HepG2 (cell line): ENCODE measurements at regions not wholly inside any gene's neighbourhood (a gene's known extent, or its start where the extent isn't known, plus 50 kb on each side); places are given as distances from the start of the nearest gene placed in this dataset.

Source experiments
- ATAC-seq: fragments of 200-7000 bp; cut with Tn5 transposase; 3 replicates; pipeline ENCODE4 v1.9.1; 2020; ENCODE audit warnings: mild to moderate bottlenecking, moderate library complexity
- BruUV-seq: library from RNA; stranded (reverse); fragments of 400-500 nt; replicated peaks from 2 replicates; lab custom pipeline; 2021; lab: Mats Ljungman, UMichigan
- CTCF ChIA-PET: fragments of 300-600 bp; formaldehyde crosslinking; extraction: SDS; loops from one replicate; lab custom pipeline; 2021; ENCODE audit warnings: low total read pairs, inconsistent platforms, low intra/inter-chr PET ratio; lab: Yijun Ruan, JAX
- POLR2A ChIA-PET: fragments of 350-600 bp; sonication (Branson Sonifier 250); formaldehyde crosslinking; loops from one replicate; lab custom pipeline; 2020; ENCODE audit warnings: antibody characterized with exemption, inconsistent platforms; lab: Yijun Ruan, JAX
- DNase-seq: peaks from one replicate; pipeline ENCODE4 v3.0.0-alpha.2; 2015; ENCODE audit warnings: low spot score
- FAIRE-seq: peaks from 3 replicates; lab custom pipeline; 2011; peaks lifted over from hg19 to GRCh38; lab: Jason Lieb, UNC
- H2AFZ ChIP-seq: one replicate; pipeline ENCODE4 v1.6.1; 2011; ENCODE audit warnings: low read length, inconsistent platforms
- H3K27ac ChIP-seq: fragments of 300-600 bp; 3 replicates; pipeline ENCODE4 v1.8.0; 2011; ENCODE audit warnings: mixed run types, mild to moderate bottlenecking, mixed read lengths, low read length, inconsistent platforms; ENCODE audit not compliant: insufficient read depth; ENCODE audit errors: extremely low read length
- H3K27me3 ChIP-seq, 2 experiments: fragments of 200-600 bp in 1 of 2; 2 replicates in 1 of 2; 3 replicates in 1 of 2; pipeline versions ENCODE4 v1.6.0 to v1.8.0; 2011; ENCODE audit warnings: low read length in 2 of 2, mild to moderate bottlenecking in 2 of 2, moderate library complexity in 2 of 2, inconsistent platforms in 1 of 2; ENCODE audit not compliant: insufficient read depth in 2 of 2, control insufficient read depth in 1 of 2
- H3K36me3 ChIP-seq, 2 experiments: fragments of 200-600 bp in 1 of 2; replicated peaks in 1 of 2; 2 replicates in 1 of 2; 3 replicates in 1 of 2; pipeline versions ENCODE4 v1.5.1 to v1.8.0; 2011; ENCODE audit warnings: low read length in 2 of 2, inconsistent platforms in 1 of 2; ENCODE audit not compliant: insufficient read depth in 2 of 2, control insufficient read depth in 1 of 2
- H3K4me1 ChIP-seq: 2 replicates; pipeline ENCODE4 v1.5.1; 2012; ENCODE audit warnings: low read length, inconsistent platforms; ENCODE audit not compliant: insufficient read depth
- H3K4me2 ChIP-seq: 2 replicates; pipeline ENCODE4 v1.6.0; 2011; ENCODE audit warnings: low read depth, low read length, inconsistent platforms
- H3K4me3 ChIP-seq, 3 experiments: fragments of 200-600 bp in 1 of 3; sonication (generic), shearing (Covaris generic) in 1 of 3; replicated peaks in 1 of 3; 2 replicates each; pipeline ENCODE4 v1.5.1; 2011 to 2016; ENCODE audit warnings: low read length in 3 of 3, inconsistent platforms in 2 of 3, low read depth in 2 of 3, mild to moderate bottlenecking in 2 of 3, control low read depth in 1 of 3, mixed read lengths in 1 of 3; ENCODE audit not compliant: insufficient read depth in 1 of 3
- H3K79me2 ChIP-seq: one replicate; pipeline ENCODE4 v1.6.1; 2011; ENCODE audit warnings: low read length, inconsistent platforms; ENCODE audit not compliant: insufficient read depth
- H3K9ac ChIP-seq: 2 replicates; pipeline ENCODE4 v1.6.0; 2011; ENCODE audit warnings: mild to moderate bottlenecking, low read depth, low read length, inconsistent platforms; ENCODE audit not compliant: insufficient read depth
- H3K9me3 ChIP-seq: 2 replicates; pipeline ENCODE4 v1.5.1; 2012; ENCODE audit warnings: mild to moderate bottlenecking, low read length
- H4K20me1 ChIP-seq: 2 replicates; pipeline ENCODE4 v1.6.0; 2011; ENCODE audit warnings: inconsistent platforms, mild to moderate bottlenecking, low read length, moderate library complexity; ENCODE audit not compliant: insufficient read depth
- MIER3 ChIP-seq: IDR thresholded peaks from 2 replicates; pipeline ENCODE4 v1.6.1; 2016; ENCODE audit warnings: missing compliant biosample characterization, borderline replicate concordance
- MTA3 ChIP-seq: sonication (generic); formaldehyde crosslinking; IDR thresholded peaks from 2 replicates; pipeline ENCODE4 v1.4.0; 2020; ENCODE audit warnings: missing genetic modification reagents
- NFIB ChIP-seq: sonication (generic); formaldehyde crosslinking; IDR thresholded peaks from 2 replicates; pipeline ENCODE4 v1.9.0; 2021; ENCODE audit warnings: missing genetic modification reagents, mild to moderate bottlenecking, borderline replicate concordance
- RXRB ChIP-seq: IDR thresholded peaks from 2 replicates; pipeline ENCODE4 v1.6.1; 2016; ENCODE audit warnings: borderline replicate concordance, missing genetic modification reagents, missing compliant biosample characterization
- U2AF1 ChIP-seq: fragments of 200-400 bp; formaldehyde crosslinking; optimal IDR thresholded peaks from 2 replicates; pipeline ENCODE3; 2017; ENCODE audit warnings: mild to moderate bottlenecking, low read depth, low read length
- ZNF24 ChIP-seq: fragments of 450-650 bp; IDR thresholded peaks from 2 replicates; pipeline ENCODE4 v1.6.1; 2017; ENCODE audit warnings: antibody characterized with exemption, mild to moderate bottlenecking
- WGBS: methylation state at CpG from one replicate; pipeline ENCODE4 v1.1.6; 2017; ENCODE audit warnings: low lambda C conversion rate; 5-methylcytosine and 5-hydroxymethylcytosine counted together
- in situ Hi-C: cut with HindIII; loops from 2 replicates; pipeline ENCODE4 v1.10.0; 2017; ENCODE audit warnings: low pct_unique_long_range_greater_than_20kb; ENCODE audit not compliant: extremely low pct_ligation_motif_present
- intact Hi-C: fragments of 100-400 bp; cut with micrococcal nuclease; formaldehyde crosslinking; loops from one replicate; pipeline ENCODE4 v1.10.0; 2022; ENCODE audit not compliant: unreplicated experiment
- TF ChIP-seq, protein P1 (sequence below): sonication (generic); formaldehyde crosslinking; IDR thresholded peaks from 2 replicates; pipeline ENCODE4 v1.8.1; 2023; ENCODE audit warnings: mild to moderate bottlenecking, moderate library complexity, missing genetic modification reagents
- TF ChIP-seq, protein P2 (sequence below), 2 experiments: fragments of 450-650 bp in 1 of 2; sonication (generic) in 1 of 2; formaldehyde crosslinking; IDR thresholded peaks; 2 replicates each; pipeline versions ENCODE4 v1.5.0 to v1.8.0; 2020 to 2022; ENCODE audit warnings: mild to moderate bottlenecking in 1 of 2, missing genetic modification reagents in 1 of 2

DNA sequence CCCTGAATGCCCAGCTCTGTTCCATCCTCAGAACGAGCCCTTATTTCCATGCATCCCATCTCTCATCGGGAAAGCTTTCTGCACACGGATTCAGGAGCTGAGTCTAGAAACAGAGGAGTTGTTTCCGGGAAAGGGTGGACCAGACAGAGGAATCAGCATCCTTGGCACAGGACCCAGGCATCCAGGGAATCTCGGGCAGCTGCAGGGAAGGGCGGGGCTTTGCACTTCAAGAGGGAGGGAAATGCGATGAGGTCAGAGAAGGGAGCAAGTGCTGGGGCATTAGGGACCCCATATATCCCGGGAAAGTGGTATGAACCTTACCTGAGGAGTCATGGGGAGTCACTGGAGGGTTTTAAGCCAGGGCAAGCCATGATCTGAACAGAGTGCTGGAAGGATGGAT lies 68.5 kb downstream of the NPTX2 start (continued):
- TF ChIP-seq, protein P1, sequence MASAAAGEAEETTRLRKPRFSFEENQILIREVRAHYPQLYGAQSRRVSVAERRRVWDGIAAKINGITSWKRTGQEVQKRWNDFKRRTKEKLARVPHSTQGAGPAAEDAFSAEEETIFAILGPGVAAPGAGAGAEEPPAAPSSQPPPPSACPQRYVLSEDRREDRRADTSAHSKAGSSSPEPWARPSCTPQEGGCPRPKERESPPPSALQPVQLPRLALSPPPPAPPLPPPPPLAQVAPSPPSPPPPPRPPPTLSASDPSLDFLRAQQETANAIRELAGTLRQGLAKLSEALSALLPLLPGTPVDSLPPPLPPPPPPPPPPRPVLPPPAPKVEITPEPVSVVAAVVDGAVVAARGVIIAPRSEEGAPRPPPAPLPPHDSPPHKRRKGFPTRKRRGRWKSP (CRISPR knock-in tag) = no peak
- no peak for TF ChIP-seq NFIB
- TF ChIP-seq MIER3 (CRISPR knock-in tag) = no peak
- TF ChIP-seq U2AF1 = no peak
- no peak for TF ChIP-seq MTA3 (CRISPR knock-in tag)

DNA sequence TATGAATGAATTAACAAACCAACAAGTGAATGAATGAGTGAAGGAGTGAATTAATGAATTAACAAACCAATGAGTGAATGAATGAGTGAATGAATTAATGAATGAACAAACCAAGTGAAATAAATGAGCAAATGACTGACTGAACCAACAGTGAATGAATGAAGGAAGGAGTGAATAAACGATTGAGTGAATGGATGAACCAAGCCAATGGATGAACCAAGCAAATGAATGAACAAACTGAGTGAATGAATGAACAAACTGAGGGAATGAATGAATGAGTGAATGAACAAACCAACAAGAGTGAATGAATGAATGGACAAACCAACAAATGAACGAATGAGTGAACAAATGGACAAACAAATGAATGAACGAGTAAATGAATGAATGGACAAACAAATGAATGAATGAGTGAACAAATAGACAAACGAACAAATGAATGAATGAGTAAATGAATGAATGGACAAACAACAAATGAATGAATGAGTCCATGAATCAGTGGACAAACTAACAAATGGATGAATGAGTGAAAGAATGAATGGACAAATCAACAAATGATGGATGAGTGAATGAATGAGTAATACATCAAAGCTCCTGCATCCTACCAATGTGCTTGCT lies 69.5 kb downstream of the NPTX2 start:
- no peaks in the 10 kb centered on the region for H3K79me2 ChIP-seq
- WGBS = 19% methylated on average over 4 of the region's 4 CpGs
- TF ChIP-seq RXRB (CRISPR knock-in tag) (no peak), ZNF24 (peak; percentile 81; the same call in 1 of the 2 replicates)
- TF ChIP-seq, protein P2, sequence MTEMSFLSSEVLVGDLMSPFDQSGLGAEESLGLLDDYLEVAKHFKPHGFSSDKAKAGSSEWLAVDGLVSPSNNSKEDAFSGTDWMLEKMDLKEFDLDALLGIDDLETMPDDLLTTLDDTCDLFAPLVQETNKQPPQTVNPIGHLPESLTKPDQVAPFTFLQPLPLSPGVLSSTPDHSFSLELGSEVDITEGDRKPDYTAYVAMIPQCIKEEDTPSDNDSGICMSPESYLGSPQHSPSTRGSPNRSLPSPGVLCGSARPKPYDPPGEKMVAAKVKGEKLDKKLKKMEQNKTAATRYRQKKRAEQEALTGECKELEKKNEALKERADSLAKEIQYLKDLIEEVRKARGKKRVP (CRISPR knock-in tag; IDR thresholded peaks at IDR 0.05) = no peak
- no peaks in the 10 kb centered on the region for H3K36me3 ChIP-seq
- FAIRE-seq (no peak), ATAC-seq (no peak), DNase-seq (no peak)
- no peak overlapping the region for H3K9ac ChIP-seq
- H3K4me2 ChIP-seq = no peak overlapping the region
- H3K4me1 ChIP-seq = no peaks in the 10 kb centered on the region
- no peak overlapping the region for H3K27ac ChIP-seq
- CTCF ChIA-PET = no interaction called here
- in situ Hi-C loops = no loop called here
- H2AFZ ChIP-seq = no peak overlapping the region
- H3K27me3 ChIP-seq = no peaks in the 10 kb centered on the region
- BruUV-seq = no TSS peak
- intact Hi-C loops = no loop called here
- peaks cover 10% of the 10 kb centered on the region; the same call in 1 of the 2 replicates for H3K9me3 ChIP-seq
- no peak overlapping the region for H3K4me3 ChIP-seq
- no peaks in the 10 kb centered on the region for H4K20me1 ChIP-seq
- POLR2A ChIA-PET = no interaction called here
